Stimulated activated naive CD4-positive, alpha-beta T cell treated with Interleukin-2 at 50 U/mL for 16 hours (primary cell): ENCODE measurements at regions not wholly inside any gene's neighbourhood (a gene's known extent, or its start where the extent isn't known, plus 50 kb on each side); places are given as distances from the start of the nearest gene placed in this dataset.

Experiments
- DNase-seq: peaks from one replicate; lab custom pipeline; 2025; lab: John Stamatoyannopoulos, UW

DNA sequence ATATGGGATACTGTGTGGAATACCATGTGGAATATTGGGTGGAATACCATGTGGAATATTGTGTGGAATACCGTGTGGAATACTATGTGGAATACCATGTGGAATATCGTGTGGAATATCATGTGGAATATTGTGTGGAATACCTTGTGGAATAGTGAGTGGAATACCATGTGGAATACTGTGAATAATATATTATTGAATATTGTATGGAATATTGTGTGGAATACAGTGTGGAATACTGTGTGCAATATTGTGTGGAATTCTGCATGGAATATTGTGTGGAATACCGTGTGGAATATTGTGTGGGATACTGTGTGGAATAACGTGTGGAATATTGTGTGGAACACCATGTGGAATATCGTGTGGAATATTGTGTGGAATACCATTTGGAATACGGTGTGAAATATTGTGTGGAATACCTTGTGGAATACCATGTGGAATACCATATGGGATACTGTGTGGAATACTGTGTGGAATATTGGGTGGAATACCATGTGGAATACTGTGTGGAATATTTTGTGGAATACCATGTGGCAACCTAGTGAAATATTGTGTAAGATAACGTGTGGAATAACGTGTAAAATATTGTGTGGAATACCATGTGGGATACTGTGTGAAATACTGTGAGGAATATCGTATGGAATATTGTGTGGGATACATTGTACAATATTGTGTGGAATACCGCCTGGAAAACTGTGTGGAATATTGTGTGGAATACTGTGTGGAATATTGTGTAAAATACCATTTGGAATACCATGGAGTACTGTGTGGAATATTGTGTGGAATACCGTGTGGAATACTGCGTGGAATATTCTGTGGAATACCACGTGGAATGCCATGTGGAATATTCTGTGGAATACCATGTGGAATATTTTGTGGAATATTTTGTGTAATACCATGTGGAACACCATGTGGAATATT, 133.9 kb upstream of the CHST15 start:
- DNase-seq: no peak

DNA sequence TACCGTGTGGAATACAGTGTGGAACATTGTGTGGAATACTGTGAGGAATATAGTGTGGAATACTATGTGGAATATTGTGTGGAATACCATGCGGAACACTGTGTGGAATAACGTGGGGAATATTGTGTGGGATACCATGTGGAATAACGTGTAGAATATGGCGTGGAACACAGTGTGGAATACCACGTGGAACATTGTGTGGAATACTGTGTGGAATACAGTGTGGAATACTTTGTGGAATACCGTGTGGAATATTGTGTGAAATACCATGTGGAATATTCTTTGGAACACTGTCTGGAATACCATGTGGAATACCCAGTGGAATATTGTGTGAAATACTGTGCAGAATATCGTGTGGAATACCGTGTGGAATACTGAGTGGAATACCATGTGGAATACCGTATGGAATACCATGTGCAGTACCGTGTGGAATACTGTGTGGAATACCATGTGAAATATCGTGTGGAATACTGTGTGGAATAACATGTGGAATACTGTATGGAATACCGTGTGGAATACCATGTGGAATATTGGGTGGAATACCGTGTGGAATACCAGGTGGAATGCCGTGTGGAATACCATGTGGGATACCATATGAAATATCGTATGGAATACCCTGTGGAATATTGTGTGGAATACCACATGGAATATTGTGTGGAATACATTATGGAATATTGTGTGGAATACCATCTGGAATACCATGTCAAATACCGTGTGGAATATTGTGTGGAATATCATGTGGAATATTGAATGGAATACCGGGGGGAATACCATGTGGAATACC, 133.1 kb upstream of the CHST15 start:
- no peak for DNase-seq

DNA sequence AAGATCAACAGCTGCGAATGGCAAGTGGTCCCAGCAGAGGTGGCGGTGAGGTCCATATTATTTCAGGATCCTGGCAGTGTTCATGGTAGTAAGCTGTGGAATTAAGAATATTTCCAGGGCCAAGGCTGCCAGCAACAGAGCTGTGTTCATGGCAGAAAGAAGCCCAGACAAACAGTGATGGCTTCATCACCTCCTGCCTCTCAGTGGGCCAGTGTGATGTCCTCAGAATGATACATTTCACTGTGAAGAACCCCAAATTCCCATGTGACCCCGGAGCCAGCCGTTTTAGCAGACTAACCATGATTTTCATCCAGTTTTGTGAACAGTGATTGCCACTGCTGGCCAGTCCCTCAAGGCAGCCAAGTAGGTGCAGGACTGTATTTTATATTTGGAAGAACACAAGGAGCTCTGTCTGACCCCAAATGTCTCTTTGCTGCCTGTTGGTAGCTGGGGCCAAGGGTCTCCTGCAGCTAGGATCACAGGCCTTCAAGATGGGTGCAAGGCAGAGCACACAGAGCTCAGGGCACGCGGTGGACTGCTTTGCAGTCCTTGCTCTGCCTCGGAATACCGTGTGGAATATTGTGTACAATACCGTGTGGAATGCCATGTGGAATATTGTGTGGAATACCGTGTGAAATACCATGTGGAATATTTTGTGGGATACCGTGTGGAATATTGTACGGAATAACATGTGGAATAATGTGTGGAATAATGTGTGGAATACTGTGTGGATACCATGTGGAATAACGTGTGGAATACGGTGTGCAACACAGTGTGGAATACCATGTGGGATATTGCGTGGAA, 132.3 kb upstream of the CHST15 start:
- DNase-seq: no peak

DNA sequence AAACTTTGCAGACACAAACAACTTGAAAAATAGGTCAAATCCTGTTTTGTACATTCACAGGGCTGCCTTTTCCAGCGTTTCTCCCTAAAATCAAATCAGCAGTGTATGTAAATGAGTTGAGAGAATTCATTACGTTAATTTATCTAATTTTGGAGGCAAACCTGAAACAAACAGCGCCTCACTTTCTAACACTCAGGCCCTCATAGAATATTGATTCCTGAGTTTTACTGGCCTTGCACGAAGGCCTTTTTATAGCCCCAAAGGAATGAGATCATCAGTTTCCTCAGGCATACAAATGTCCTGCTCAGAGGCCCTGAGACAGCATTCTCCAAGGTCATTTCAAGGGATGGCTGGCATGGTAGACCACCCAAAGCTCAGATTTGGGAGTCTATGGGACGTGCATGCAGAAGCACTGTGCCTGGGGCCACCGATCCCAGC, 131.7 kb upstream of the CHST15 start:
- DNase-seq: no peak

DNA sequence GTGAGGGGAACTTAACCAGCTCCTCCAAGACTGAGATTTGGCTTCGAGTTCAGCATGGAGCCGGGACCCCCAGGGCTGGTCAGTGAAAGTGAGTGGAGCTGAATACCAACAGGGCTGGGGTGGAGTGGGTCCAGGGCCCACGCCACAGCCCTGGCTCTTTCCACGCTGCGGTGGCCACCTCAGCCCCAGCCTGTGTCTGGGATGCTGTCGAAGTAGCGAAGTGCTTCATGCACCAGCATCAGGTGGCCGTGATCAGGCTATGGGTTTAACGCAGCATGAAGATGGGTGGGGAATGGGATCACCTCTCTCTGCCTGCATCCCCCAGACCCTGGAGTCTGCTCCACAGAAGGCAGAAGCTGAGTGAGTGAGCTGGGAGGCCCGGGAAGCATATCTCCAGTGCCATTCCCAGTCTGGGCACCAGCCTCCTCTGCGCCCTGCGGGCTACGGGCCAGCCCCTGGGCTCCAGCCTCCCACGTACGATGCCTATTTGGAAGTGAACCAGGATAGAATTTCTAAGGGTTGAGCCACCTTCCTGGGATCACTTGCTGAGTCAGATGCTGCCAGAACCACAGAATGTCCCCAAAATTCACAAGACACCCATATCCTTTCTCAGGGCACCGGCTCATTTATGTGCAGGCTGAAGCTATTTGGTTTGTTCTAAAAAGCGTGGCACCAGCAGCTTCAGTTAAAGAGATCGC, 131.1 kb upstream of the CHST15 start:
- no peak for DNase-seq

DNA sequence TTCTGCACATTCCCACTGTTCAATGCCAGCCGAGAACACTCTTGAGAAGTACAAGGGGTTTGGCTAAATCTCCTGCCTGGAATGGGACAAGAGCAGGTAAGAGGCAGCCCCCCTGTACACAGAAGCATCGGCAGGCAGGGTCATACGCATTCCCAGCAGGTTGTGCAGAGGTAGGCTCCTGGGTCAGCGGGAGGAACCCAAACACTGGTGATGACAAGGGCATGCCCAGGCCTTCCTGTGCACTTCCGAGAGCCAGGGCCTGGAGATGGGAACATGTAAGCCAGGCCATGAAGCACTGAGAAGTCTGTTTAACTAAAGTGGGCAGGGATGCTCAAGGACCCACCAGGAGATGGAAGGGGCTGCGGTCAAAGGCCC, 130.3 kb upstream of the CHST15 start:
- no peak for DNase-seq

DNA sequence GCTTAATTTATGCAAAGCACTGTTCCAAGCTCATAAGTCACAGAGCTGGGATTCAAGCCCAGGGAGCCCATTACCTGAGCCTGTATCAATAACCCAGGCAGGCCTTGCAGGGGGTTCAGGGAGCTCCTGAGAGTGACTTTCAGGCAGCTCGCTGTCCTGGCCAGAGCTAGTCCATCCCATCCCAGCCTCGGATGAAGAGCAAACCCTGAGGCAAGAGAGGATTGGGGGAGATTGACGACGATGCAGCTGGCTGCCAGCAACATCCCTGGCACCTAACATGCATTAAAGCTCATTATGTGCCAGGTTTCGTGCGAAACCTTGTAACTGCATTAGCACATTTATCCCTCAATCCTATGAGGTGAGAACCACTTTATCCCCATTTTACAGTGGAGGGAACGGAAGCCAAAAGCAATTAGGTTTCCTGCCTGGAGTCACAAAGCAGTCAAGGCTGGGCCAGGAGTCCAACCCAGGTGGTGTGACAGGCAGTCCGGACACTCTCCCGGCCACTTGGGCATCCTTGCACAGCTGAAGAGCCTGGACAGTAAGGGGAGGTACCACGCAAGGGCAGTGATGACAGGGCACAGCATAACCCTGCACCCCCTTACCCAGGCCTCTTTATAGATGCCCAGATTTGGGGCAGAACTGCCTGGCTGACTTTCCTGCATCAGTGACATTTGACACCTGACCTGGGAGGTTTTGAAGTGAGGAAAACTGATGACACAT, 129.8 kb upstream of the CHST15 start:
- no peak for DNase-seq

DNA sequence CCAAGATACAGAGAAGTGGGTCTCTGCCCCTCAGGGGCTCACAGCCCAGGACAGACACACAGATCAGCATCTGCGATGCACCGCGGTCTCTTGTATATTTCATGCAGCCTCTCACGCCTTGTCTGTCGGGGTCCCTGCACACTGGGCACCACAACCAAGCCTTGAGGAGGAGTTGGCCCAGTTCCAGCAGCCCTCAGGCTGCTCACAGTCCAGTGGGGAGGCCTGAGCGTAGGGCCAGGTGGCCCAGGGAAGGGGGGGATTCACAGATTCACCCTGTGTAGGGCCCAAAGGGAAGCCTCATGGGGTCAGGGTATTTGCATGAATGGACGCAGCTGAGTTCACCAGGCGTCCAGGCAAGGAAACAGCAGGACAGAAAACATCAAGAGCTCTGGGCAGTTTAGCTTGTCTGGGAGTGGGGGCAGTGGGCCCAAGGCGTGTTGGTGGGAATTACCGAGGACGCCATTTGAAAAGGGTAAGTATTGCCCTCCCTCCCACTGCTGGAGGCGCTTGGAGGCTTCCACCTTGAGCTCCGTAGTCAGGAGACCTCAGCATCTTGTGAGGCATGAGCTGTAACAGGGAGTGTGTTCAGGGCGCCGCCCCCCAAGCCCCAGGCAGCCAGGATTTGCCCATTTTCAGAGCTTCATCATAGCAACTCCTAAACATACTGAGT, 129.1 kb upstream of the CHST15 start:
- DNase-seq: no peak

DNA sequence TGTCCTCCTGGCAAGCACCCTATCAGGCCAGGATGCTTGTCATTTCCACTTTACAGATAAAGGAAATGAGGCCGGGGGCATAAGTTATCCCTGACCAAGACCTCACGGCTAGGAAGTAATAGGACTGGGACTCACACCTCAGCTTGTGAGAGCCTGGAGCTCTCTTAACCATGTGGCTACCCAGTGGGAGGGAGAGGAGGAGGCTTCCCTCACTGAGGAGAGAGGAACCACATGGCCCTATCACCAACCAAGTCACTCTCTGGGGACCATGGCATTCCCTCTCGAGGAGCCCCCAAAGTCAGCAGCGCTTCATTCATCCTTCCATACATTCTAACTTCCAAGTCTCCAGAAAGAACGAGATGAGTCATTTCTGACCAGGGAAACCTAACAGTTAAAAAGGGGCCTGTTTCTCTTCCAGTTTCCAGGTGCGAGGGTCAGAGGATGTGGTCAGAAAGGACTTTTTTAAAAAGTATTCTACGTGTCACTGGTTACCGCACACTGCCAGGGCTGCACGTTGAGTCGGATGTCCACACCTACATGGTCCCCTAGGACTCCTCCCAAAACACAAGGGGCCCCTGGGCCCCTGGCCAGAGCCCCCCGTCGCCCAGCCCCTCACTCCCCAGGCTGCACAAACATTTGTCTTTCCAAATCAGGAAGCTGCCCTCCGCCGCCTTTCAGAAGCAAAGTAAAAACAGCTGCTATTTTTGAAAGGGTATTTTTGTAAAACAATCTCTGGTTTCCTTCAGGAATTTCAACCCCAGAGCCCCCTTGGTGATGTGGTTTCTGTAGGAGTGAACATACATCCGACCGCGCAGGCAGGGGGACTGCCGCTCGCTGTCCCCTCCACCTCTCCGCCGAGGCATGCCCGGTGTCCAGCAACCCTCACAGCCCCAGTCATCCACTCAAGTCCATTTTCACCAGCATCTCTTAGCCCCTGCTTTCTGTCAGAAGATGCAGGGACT, 128.2 kb upstream of the CHST15 start:
- DNase-seq: no peak

DNA sequence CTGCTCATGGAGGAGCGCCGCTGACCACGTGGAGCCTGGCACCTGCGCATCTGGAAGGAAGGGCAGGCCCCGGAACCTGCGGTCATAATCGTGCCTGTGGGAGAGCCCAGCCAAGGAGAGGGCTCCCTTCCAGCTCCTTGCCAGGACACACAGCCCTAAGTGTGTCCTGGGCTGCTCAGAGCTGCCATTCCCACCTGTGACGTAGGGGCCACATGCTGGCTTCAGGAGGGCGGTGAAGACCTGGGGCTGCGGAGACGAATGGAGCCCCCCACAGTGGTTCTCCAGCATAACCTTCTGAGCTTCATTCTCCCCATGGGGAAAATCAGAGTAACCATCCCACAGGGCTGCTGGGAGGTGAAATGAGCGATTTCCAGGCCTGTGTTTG, 127.6 kb upstream of the CHST15 start:
- DNase-seq: no peak

DNA sequence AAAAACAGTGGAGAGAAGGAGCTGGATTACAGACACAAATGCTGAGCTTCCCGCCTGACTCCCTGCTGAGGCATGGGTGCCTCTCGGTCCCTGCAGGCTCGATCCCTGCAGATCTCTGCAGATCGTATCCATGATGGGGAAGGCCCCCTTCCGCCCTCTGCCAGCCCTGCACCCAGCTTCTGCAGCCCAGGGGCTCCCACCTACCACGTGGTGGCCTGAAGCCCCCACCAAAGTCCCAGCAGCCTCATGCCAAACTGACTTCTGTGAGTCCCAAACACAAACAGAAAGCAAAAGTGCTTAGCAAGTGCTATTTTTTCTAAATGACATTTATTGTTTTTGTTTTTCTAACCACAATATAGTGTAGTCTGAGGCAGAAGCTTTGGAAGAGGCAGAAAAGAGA, 127.1 kb upstream of the CHST15 start:
- DNase-seq: no peak

DNA sequence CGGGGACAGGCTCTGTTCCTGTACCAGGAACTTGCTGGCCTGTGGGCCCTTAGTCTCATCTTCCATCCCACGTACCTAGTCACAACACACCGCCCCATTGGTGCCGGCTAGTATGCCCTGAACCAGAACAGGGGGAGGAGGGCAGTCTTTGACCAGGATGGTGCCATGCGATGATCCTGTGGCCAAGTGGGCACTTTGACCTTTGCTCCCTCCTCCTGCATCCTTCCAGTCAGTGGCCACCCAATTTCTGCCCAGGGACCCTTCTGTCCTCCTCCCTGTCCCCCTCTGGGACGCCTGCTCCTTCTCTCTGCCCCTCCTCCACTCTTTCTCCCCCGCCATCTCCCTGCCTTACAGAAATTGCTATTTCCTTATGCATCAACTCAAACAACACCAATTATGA, 126.3 kb upstream of the CHST15 start:
- no peak for DNase-seq

DNA sequence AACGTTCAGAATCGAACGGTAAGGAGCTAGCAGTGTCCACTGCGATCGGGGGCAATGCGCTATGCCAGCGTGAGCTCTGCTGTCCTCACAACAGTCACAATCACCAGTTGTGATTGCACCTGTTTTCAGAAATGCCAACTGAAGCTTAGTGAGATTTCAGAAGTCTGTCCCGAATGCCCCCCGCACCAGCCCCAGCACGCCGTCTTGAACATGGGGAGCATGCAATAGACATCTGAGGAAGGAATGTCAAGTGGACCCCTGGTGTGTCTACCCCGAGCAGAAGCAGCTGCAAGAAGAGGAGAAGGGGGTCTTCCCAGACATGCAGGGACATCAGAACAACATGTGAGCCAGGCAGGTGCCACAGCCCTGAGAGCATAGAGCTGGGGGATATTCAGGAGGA, 125.7 kb upstream of the CHST15 start:
- no peak for DNase-seq

DNA sequence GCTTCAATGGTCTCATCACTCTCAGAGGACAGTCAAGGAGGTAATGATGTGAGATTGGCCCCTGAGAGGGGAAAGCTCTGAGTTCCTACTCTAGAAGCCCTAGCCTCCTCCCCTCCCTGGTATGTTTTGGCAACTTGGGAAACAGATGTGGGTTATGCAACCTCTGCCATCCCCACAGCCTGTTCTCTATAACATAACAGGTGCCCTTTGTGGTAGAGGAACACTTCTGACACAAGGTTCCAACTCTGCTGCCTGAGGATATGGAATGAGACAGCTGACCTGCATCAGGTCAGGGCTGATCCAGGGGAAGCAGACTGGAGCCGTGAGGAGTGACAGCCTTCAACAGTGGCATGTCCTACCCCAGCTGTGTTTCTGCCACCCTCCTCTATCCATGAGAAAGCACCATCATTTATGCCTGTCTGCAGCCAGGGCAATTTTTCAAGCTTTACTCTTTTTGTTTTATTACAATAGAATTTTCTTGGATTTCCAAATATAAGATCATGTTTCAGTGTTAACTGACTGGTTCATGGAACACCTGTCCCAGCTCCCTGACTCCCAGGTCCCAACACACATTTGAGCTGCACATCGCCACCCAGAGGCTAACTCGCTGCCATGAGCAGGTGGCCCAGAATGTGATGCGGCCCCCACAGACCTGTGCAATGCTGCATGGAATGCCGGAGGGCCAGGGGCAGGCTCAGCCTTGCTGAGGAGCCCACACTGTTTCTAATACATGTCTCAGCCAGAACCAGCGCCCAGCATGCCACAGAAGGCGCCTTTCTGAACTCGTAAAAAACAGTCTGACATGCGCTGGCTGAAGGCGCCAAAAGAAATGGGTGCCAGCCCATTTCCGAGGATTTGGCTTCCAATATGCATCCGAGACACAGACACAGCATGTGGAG, 124.8 kb upstream of the CHST15 start:
- DNase-seq: no peak

DNA sequence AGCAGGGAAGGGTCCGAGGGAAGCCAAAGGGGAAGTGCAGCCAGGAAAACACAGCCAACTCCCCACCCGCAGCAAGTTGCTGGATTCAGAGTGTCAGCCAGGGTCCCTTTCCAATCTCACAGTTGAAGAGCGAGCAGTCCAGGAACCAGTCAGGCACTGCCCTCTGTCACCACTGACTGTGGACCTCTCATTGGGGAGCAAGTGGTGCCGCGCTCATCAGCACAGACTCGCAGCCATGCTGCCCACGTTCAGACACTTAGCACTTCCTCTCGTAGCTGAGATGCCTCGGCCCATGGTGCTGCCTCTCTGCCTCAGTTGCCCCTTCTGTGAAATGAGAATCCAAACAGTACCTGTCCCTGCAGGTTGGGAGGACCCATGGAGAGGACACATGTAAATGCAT, 123.6 kb upstream of the CHST15 start:
- no peak for DNase-seq

DNA sequence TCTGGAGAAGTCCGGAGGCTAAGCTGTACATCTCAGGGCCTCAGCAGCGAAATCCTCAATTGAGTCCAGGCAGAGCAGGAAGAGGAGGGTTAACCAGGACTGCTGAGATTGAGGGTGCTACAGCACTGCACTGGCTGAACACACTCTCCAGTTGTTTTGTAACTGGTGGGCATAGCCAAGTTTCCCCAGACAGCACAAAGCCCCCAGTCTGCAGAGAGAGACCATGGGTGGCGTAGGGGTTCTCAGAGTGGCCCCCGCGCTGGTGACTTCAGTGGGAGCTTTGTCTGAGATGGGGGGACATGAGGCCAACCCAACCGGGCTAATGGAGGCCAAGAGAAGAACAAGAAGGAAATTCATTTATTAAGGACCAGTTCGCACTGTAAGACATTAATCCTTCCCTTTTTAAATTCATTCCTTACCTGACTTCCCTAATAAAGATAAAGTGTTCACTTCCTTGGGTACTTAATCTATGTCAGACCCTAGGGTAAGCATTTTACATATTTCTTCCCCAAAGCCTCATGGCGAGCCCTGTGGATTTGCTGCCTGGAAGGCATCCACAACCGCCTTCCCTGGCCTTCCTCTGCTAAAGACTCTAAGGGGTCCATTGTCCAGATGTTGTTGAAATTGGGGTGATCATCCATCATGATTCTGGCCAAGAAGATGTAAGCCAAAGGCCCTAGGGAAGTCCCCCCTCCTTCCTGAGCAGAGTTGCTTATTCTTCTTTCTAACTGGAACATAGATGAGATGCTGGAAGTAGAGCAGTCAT, 121.4 kb upstream of the CHST15 start:
- no peak for DNase-seq

DNA sequence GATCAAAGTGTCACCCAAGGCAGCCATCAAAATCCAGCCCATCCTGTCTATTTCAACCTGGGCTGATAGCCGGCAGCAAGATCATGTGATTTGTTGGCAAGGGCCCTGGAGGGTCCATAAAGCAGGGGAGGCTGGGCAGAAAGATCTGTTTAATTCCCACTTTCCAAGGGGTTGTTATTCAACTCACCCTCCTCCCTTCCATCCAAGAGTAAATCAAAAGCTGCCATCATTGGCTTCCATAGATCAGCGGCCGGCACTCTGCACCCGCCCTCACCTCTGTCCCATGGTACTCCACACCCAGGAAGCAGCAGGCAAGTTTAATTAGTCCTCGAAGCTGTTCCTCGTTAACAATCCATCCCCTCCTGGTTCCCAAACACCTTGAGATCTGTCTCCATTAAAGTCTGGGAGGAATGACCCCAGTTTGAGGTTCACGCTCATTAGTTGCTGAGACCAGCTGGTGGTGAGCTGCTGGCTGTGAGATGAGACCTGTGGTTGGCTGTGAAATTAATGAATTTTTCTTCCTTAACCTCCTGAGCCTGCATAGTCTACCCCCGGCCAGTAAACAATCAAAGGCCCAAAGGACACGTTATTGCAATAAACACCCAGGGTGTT, 120.6 kb upstream of the CHST15 start:
- no peak for DNase-seq
